CD1c-positive myeloid dendritic cell (primary cell): ENCODE measurements at regions not wholly inside any gene's neighbourhood (a gene's known extent, or its start where the extent isn't known, plus 50 kb on each side); places are given as distances from the start of the nearest gene placed in this dataset.

ENCODE experiments used
- DNase-seq: peaks from one replicate; pipeline ENCODE4 v3.0.0-alpha.2; 2016; ENCODE audit errors: extremely low spot score

- no peak for DNase-seq
Observed at GRCh38 chrX:120819126-120819525, 56.5 kb downstream of the CT47B1 start.

DNA sequence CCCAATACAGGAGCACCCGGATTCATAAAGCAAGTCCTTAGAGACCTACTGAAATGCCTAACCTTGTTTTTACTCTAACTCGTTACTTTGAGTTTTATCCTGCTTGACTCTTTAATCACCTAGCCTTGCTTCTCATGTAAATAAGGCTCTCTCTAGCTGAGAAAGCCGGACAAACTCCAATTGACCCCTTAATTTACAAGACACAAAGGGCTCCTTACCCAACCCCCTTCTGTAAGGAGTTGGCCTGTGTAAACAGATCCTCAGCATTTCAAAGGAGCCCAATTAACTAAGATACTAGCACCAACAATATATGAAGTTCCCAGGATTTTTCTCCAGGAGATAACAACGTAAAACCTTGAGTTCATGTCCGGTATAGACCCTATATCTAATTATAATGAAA lies 61.7 kb downstream of the CT47B1 start:
- no peak for DNase-seq

DNA sequence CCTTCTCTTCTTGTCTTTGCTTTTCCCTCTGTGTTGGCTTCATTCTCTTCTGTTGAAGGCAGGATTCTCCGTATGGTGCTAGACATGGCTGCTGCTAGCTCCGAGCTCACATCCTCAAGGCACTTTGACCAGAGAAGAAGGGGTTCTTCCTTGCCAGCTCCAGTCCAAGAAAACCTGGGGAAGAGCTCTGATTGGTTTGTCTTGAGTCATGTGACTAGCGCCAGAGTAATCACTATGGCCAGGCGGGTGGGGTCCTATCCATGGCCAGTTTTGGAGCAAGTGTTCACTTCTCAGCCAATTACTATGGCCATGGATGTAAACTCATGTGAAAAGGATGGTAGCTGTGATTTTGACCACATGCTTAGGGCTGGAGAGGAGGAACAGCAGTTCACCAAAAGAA lies 74.2 kb downstream of the CT47B1 start:
- DNase-seq = no peak

DNA sequence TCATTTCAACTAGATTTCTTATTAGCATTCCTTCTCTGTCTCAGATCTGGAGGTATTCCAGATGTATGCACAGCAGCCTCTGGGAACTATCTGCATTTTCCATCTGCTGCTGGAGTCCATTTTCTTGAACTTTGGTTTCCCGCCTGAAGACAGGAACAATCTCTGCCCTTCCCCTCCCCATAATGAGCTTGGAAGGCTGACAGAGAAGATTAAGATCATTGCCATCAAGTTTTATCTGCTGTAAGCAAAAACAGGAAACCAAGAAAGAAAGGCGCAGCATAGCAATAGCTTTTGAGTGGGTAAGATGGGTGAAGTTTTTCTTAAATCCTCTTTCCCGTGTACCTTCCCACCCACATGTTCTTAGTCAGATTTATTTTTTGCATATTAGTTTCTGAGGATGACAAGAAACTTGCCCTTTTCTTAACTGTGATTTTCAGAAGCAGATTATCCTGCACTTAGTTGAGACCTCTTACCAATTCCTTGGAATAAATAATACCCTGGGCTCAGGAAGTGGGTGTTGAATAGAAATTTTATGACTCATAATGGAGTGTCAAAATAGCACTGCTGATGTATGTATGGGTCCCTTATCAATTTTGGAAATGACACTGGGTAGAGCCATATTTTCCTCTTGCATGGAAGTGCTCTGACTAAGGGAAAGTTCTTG lies 78.3 kb downstream of the CT47B1 start:
- peak; percentile 42 for DNase-seq

- no peak for DNase-seq
Observed at GRCh38 chrX:120795301-120795700, 80.4 kb downstream of the CT47B1 start.

GRCh38 chrX:120794525-120794975 lies 81.1 kb downstream of the CT47B1 start:
- DNase-seq = peak; percentile 2

DNA sequence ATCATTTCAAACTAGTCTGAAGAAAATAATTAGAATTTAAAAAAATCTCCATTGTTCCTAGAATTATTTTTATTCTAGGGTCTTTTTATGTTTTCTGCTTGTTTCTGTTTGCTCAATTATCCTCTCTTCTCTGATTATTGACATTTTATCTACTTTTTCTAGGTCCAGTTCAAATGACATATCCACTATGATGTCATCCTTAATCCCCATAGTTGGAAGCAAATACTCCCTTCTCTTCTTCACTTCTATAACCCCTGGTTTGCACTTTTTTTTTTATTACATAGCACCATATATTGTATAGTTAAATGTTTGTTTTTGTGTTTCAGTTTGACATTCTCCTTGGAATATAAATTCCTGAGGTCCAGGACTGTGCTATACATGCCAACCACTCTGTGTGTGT lies 82.6 kb downstream of the CT47B1 start:
- no peak for DNase-seq

DNA sequence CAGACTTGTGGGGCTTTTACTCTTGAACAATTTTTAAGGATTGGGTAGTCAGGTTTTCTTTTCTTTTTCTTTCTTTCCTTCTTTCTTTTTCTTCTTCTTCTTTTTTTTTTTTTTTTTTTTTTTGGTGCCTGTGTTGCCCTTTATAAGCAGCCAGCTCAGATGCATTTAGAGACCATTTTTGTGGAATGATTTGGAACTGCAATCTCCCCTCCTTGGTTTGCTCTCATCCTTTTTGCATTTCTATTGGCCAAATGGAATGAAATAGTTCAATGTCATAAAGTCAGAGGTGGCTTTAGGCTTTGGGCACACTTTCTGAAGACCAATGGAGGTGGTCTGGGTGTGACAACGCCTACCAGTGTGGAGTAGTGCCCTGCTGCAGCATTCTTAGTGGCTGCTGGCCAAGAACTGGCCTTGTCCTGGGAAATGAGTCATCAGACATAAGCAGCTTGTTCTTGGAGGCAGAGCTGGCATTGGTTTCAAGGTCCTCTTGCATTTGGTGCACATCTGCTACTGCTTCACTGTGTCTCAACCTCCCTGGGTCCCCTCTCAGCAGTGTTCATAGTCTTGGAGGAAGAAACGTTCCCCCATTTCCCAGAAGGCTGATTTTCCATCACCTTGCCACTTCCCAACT lies 84.5 kb downstream of the CT47B1 start:
- peak; percentile 14 for DNase-seq

DNA sequence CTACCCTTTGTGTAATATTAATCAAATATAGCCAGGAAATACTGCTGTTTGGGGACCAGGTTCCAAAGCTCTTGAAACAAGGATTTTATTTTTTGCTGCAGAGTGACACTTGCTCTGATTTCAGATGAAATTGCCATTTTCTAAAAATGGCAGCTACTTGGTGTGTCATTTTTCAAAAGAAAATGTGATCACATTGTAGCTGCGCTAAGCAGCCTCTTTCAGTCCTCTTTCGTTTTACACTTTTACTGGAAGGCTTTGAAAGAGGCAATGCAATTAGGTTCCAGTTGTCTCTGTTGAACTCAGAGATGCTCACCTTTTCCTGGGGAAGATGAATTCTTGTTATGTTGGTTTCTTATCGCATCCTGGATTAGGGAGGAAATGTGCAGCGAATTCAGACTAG lies 85.1 kb downstream of the CT47B1 start:
- no peak for DNase-seq

- DNase-seq = peak; percentile 67
Observed at GRCh38 chrX:120790118-120790517, 85.5 kb downstream of the CT47B1 start.

GRCh38 chrX:120781403-120781802 lies 94.3 kb downstream of the CT47B1 start:
- no peak for DNase-seq

DNA sequence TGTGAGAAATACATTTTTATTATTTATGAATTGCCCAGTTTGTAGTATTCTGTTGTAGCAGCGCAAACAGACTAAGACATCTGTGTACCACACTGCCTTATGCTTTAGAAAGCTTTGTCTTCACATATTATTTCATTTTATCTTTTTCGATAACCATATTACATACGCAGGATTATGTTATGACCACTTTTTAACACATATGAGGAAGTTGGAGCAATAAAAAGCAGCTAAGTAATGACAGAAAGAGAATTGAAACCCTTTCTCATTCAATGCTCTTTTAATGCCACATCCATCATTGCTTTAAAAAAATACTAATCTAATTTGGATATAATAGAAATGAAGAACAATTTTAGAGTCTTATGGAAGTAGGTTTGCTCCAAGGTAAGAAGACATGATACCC lies 99.7 kb downstream of the CT47B1 start:
- DNase-seq = no peak

- no peak for DNase-seq
Observed at GRCh38 chrX:120774606-120775005, 101.1 kb downstream of the CT47B1 start.

- no peak for DNase-seq
Observed at GRCh38 chrX:120773801-120774200, 101.9 kb downstream of the CT47B1 start.

DNA sequence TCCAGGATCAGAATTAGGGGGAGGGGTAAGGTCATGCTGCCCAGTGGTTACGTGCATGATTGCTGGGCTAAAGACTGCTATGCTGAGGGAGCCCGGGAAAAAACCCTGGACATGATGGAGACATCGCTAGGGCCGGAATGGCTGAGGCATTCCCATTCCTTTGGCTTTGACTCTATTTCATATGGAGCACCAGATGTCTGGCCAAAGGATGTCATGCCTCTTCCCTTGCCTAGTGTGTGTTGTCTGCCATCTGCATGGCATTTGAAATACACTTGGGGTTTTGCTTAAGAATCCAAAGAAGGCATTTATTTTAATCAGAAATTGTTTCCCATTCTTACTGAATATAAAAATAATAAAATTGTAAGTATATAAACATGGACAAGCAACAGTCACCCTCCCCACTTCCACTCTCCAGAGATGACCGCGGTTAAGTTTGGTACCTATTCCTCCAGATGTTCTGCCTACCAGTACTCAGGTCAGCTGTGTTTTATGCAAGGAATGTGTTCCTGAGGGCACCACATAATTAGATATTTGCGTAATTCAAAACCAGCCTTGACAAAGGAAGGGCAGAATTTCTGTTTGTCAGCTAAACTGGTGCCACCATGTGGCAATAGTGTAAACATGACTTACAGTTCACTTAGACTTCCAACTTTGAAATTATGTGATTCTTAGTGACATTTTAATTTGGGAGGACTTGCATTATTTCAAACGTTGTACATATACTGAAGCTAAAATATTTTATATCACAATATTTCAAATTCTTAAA lies 105.9 kb downstream of the CT47B1 start:
- peak; percentile 15 for DNase-seq

- no peak for DNase-seq
Observed at GRCh38 chrX:120768681-120769080, 107.0 kb downstream of the CT47B1 start.

DNA sequence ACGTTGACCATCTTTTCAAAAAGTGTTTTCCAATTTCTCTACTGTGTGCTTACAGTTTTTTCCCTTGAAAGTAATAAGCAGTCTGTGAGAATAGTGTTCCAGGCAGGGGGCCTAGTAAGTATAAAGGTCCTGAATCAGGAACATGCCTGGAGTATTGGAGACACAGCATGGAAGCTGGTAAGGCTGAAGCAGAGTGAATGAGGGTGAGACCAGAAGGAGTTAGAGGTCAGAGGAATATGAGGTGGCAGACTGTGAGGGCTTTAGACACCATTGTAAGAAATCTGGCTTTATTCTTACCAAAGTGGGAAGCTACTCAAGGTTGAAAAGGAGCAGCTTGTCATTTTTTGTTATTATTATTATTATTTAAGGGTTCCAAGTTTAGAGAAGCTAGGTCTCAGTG lies 107.4 kb downstream of the CT47B1 start:
- no peak for DNase-seq

- DNase-seq = no peak
Observed at GRCh38 chrX:120763269-120763668, 112.4 kb downstream of the CT47B1 start.

GRCh38 chrX:120761810-120762209 lies 113.9 kb downstream of the CT47B1 start:
- no peak for DNase-seq

- no peak for DNase-seq
Observed at GRCh38 chrX:120759685-120760084, 116.0 kb downstream of the CT47B1 start.

GRCh38 chrX:120755066-120755846 lies 120.4 kb downstream of the CT47B1 start:
- peak; percentile 5 for DNase-seq
